ENCODE measurements at regions not wholly inside any gene's neighbourhood (a gene's known extent, or its start where the extent isn't known, plus 50 kb on each side); places are given as distances from the start of the nearest gene placed in this dataset.
"Not testable (repeated sequence)": the region's sequence is repeated elsewhere in the genome, so short reads cannot be mapped to it uniquely, and the experiment has no call there.

DNA sequence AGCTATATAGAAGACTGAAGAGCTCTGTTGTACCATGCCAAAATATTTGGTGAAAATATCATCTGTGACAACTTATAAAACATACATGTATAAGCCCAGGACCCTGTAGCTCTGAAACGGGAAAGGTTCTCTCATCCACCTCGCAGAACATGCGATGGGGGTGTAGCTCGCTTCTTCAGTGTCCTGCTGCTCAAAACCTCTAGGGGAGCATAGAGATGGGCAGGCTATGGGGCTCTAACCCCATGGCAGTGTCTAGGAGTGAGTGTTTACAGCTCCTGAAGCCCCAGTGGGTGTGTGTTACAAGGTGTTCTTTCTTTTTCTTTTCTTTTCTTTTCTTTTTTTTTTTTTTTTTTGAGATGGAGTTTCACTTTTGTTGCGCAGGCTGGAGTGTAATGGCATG lies 505.2 kb upstream of the SYNCRIP start (continued):
- TF ChIP-seq, protein P1, sequence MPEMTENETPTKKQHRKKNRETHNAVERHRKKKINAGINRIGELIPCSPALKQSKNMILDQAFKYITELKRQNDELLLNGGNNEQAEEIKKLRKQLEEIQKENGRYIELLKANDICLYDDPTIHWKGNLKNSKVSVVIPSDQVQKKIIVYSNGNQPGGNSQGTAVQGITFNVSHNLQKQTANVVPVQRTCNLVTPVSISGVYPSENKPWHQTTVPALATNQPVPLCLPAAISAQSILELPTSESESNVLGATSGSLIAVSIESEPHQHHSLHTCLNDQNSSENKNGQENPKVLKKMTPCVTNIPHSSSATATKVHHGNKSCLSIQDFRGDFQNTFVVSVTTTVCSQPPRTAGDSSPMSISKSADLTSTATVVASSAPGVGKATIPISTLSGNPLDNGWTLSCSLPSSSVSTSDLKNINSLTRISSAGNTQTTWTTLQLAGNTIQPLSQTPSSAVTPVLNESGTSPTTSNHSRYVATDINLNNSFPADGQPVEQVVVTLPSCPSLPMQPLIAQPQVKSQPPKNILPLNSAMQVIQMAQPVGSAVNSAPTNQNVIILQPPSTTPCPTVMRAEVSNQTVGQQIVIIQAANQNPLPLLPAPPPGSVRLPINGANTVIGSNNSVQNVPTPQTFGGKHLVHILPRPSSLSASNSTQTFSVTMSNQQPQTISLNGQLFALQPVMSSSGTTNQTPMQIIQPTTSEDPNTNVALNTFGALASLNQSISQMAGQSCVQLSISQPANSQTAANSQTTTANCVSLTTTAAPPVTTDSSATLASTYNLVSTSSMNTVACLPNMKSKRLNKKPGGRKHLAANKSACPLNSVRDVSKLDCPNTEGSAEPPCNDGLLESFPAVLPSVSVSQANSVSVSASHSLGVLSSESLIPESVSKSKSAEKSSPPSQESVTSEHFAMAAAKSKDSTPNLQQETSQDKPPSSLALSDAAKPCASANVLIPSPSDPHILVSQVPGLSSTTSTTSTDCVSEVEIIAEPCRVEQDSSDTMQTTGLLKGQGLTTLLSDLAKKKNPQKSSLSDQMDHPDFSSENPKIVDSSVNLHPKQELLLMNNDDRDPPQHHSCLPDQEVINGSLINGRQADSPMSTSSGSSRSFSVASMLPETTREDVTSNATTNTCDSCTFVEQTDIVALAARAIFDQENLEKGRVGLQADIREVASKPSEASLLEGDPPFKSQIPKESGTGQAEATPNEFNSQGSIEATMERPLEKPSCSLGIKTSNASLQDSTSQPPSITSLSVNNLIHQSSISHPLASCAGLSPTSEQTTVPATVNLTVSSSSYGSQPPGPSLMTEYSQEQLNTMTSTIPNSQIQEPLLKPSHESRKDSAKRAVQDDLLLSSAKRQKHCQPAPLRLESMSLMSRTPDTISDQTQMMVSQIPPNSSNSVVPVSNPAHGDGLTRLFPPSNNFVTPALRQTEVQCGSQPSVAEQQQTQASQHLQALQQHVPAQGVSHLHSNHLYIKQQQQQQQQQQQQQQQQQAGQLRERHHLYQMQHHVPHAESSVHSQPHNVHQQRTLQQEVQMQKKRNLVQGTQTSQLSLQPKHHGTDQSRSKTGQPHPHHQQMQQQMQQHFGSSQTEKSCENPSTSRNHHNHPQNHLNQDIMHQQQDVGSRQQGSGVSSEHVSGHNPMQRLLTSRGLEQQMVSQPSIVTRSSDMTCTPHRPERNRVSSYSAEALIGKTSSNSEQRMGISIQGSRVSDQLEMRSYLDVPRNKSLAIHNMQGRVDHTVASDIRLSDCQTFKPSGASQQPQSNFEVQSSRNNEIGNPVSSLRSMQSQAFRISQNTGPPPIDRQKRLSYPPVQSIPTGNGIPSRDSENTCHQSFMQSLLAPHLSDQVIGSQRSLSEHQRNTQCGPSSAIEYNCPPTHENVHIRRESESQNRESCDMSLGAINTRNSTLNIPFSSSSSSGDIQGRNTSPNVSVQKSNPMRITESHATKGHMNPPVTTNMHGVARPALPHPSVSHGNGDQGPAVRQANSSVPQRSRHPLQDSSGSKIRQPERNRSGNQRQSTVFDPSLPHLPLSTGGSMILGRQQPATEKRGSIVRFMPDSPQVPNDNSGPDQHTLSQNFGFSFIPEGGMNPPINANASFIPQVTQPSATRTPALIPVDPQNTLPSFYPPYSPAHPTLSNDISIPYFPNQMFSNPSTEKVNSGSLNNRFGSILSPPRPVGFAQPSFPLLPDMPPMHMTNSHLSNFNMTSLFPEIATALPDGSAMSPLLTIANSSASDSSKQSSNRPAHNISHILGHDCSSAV (CRISPR knock-in tag; IDR thresholded peaks at IDR 0.05; ENCODE audit: borderline replicate concordance): no peak
- no peak for TF ChIP-seq MIER2 (CRISPR knock-in tag; IDR thresholded peaks at IDR 0.05)
- TF ChIP-seq KLF9 (CRISPR knock-in tag; IDR thresholded peaks at IDR 0.05; ENCODE audit: low read depth): no peak
- no peak for TF ChIP-seq ZNF605 (CRISPR knock-in tag; IDR thresholded peaks at IDR 0.05)

DNA sequence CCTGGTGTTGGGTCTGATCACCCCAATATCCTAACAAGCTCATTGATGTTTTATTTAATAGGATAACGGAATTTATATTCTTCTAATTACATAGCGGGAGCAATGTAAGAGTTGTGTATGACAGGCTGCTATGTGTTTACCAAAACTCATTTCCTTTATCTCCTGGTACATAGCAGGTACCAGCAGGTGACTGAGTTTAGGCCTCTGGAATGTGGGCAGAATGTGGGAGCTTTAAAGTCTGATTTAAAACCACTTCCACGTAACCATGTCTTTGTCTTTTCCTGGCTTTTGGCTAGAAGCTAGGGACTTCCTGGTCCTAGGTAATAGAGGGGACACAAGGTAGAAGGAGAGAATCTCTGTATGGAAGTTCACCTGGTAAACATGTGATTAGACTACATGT lies 504.6 kb upstream of the SYNCRIP start:
- no TSS peak for BruUV-seq (replicated peaks)
- in situ Hi-C loops (cut with HindIII; ENCODE audit: extremely low pct_ligation_motif_present, low pct_unique_long_range_greater_than_20kb): no loop called here

DNA sequence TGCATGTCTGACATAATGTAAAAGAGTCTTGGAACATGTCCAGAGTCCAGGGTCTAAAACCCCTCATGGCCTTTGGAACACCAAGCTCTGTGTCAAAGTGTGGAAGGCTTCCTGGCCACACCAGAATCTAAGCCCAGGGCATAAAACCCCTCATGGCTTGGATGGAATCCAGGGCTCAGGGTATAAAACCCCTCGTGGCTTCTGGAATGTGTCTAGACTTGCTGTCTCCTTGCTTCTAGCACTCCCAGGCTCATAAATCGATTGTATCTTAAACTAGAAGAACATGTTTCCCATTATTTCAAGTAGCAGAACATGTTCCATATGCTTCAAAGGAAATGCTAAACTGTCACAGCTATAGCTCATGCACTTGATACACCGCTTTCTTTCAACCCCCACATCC lies 504.1 kb upstream of the SYNCRIP start:
- H3K9ac ChIP-seq (ENCODE audit: insufficient read depth, low read depth, low read length); H3K4me3 ChIP-seq (replicated peaks in 1 of 3; ENCODE audit: insufficient read depth in 1 of 3, low read depth in 2 of 3, low read length in 3 of 3); ATAC-seq; H3K27me3 ChIP-seq (ENCODE audit: control insufficient read depth in 1 of 2, insufficient read depth in 2 of 2, low read length in 2 of 2); POLR2A ChIA-PET; H3K4me1 ChIP-seq (ENCODE audit: insufficient read depth, low read length); BruUV-seq (replicated peaks); H3K36me3 ChIP-seq (replicated peaks in 1 of 2; ENCODE audit: control insufficient read depth in 1 of 2, insufficient read depth in 2 of 2, low read length in 2 of 2); H3K27ac ChIP-seq (ENCODE audit: extremely low read length, insufficient read depth, low read length); CTCF ChIA-PET (ENCODE audit: low intra/inter-chr PET ratio, low total read pairs); intact Hi-C loops (cut with micrococcal nuclease; ENCODE audit: unreplicated experiment); H3K79me2 ChIP-seq (ENCODE audit: insufficient read depth, low read length); H3K9me3 ChIP-seq (ENCODE audit: low read length); H4K20me1 ChIP-seq (ENCODE audit: insufficient read depth, low read length); H3K4me2 ChIP-seq (ENCODE audit: low read depth, low read length); FAIRE-seq; DNase-seq (ENCODE audit: low spot score); H2AFZ ChIP-seq (ENCODE audit: low read length); in situ Hi-C loops (cut with HindIII; ENCODE audit: extremely low pct_ligation_motif_present, low pct_unique_long_range_greater_than_20kb): not testable (repeated sequence)
- 17% methylated on average over 3 of the region's 3 CpGs for WGBS (ENCODE audit: low lambda C conversion rate)

More for the DNA sequence above, 504.6 kb upstream of the SYNCRIP start:
- H4K20me1 ChIP-seq (ENCODE audit: insufficient read depth, low read length): no peaks in the 10 kb centered on the region
- H3K27me3 ChIP-seq (ENCODE audit: control insufficient read depth in 1 of 2, insufficient read depth in 2 of 2, low read length in 2 of 2): no peaks in the 10 kb centered on the region
- no peak overlapping the region for H2AFZ ChIP-seq (ENCODE audit: low read length)
- intact Hi-C loops (cut with micrococcal nuclease; ENCODE audit: unreplicated experiment): no loop called here
- ChIA-PET CTCF (ENCODE audit: low intra/inter-chr PET ratio, low total read pairs) (no interaction called here), POLR2A (no interaction called here)
- H3K27ac ChIP-seq (ENCODE audit: extremely low read length, insufficient read depth, low read length): no peak overlapping the region
- no peaks in the 10 kb centered on the region for H3K4me1 ChIP-seq (ENCODE audit: insufficient read depth, low read length)
- no peak for DNase-seq (ENCODE audit: low spot score)
- H3K4me3 ChIP-seq (replicated peaks in 1 of 3; ENCODE audit: insufficient read depth in 1 of 3, low read depth in 2 of 3, low read length in 3 of 3): no peak overlapping the region
- no peaks in the 10 kb centered on the region for H3K9me3 ChIP-seq (ENCODE audit: low read length)
- no peak overlapping the region for H3K9ac ChIP-seq (ENCODE audit: insufficient read depth, low read depth, low read length)
- TF ChIP-seq, protein P2, sequence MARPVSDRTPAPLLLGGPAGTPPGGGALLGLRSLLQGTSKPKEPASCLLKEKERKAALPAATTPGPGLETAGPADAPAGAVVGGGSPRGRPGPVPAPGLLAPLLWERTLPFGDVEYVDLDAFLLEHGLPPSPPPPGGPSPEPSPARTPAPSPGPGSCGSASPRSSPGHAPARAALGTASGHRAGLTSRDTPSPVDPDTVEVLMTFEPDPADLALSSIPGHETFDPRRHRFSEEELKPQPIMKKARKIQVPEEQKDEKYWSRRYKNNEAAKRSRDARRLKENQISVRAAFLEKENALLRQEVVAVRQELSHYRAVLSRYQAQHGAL (CRISPR knock-in tag; IDR thresholded peaks at IDR 0.05; ENCODE audit: not compliant biosample characterization): no peak
- TF ChIP-seq ZFAT (CRISPR knock-in tag; conservative IDR thresholded peaks at IDR 0.05) (no peak), PHF5A (CRISPR knock-in tag; IDR thresholded peaks at IDR 0.05; ENCODE audit: low read depth, unreplicated experiment) (no peak), NCOA5 (CRISPR knock-in tag; IDR thresholded peaks at IDR 0.05) (no peak), PTBP1 (IDR thresholded peaks at IDR 0.05; ENCODE audit: low read depth, low read length, poor library complexity, severe bottlenecking) (no peak), ZBTB20 (CRISPR knock-in tag; IDR thresholded peaks at IDR 0.05; ENCODE audit: borderline replicate concordance, low read depth) (no peak), RXRB (CRISPR knock-in tag; IDR thresholded peaks at IDR 0.05; ENCODE audit: borderline replicate concordance) (no peak), ZFP36L2 (CRISPR knock-in tag; IDR thresholded peaks at IDR 0.05) (no peak)
- TF ChIP-seq, protein P3, sequence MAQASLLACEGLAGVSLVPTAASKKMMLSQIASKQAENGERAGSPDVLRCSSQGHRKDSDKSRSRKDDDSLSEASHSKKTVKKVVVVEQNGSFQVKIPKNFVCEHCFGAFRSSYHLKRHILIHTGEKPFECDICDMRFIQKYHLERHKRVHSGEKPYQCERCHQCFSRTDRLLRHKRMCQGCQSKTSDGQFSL (CRISPR knock-in tag; IDR thresholded peaks at IDR 0.05): no peak
- no peaks in the 10 kb centered on the region for H3K79me2 ChIP-seq (ENCODE audit: insufficient read depth, low read length)
- FAIRE-seq: no peak
- ATAC-seq: no peak
- no peaks in the 10 kb centered on the region for H3K36me3 ChIP-seq (replicated peaks in 1 of 2; ENCODE audit: control insufficient read depth in 1 of 2, insufficient read depth in 2 of 2, low read length in 2 of 2)
- 71% methylated on average over 3 of the region's 3 CpGs for WGBS (ENCODE audit: low lambda C conversion rate)
- H3K4me2 ChIP-seq (ENCODE audit: low read depth, low read length): no peak overlapping the region
